Naive B cell (primary cell): ENCODE measurements at regions not wholly inside any gene's neighbourhood (a gene's known extent, or its start where the extent isn't known, plus 50 kb on each side); places are given as distances from the start of the nearest gene placed in this dataset.
A peak's percentile ranks its signal among the peaks of the same experiment; 100 is the strongest.

Experiments used
- ATAC-seq, 2 donors: fragments of 150-1000 bp; cut with Tn5 transposase; 2 replicates each; pipeline ENCODE4 v1.10.0; 2021; ENCODE audit warnings: low read depth in 2 of 2, mild to moderate bottlenecking in 2 of 2, moderate library complexity in 2 of 2
- DNase-seq: peaks from one replicate; pipeline ENCODE4 v3.0.0; 2022
- H3K27ac Mint-ChIP-seq, 6 donors: one replicate each; pipeline ENCODE4 v1.8.0; 2020 to 2022; ENCODE audit warnings: mild to moderate bottlenecking in 6 of 6, mixed read lengths in 6 of 6, moderate library complexity in 5 of 6, inconsistent platforms in 2 of 6
- H3K27me3 Mint-ChIP-seq, 3 donors: one replicate each; pipeline ENCODE4 v1.8.0; 2021 to 2022; ENCODE audit warnings: mixed read lengths in 3 of 3, mild to moderate bottlenecking in 1 of 3
- H3K36me3 Mint-ChIP-seq, 2 donors: one replicate each; pipeline ENCODE4 v1.8.0; 2020 to 2022; ENCODE audit warnings: mixed read lengths in 2 of 2, inconsistent platforms in 1 of 2, mild to moderate bottlenecking in 1 of 2
- H3K4me1 Mint-ChIP-seq, 3 donors: one replicate each; pipeline ENCODE4 v1.8.0; 2020 to 2022; ENCODE audit warnings: mixed read lengths in 3 of 3, inconsistent platforms in 1 of 3, mild to moderate bottlenecking in 1 of 3, moderate library complexity in 1 of 3
- H3K4me3 Mint-ChIP-seq, 8 donors: one replicate each; pipeline ENCODE4 v1.8.0; 2020 to 2022; ENCODE audit warnings: mild to moderate bottlenecking in 8 of 8, mixed read lengths in 8 of 8, moderate library complexity in 8 of 8, inconsistent platforms in 2 of 8
- H3K9me3 Mint-ChIP-seq, 7 donors: one replicate each; pipeline ENCODE4 v1.8.0; 2020 to 2022; ENCODE audit warnings: mixed read lengths in 7 of 7, mild to moderate bottlenecking in 5 of 7, inconsistent platforms in 2 of 7, moderate library complexity in 1 of 7

- H3K27me3 Mint-ChIP-seq: no peaks in the 10 kb centered on the region
- no peaks in the 10 kb centered on the region for H3K9me3 Mint-ChIP-seq
- H3K27ac Mint-ChIP-seq: no peak overlapping the region
- H3K4me3 Mint-ChIP-seq: no peak overlapping the region
- no peak for DNase-seq
- no peaks in the 10 kb centered on the region for H3K4me1 Mint-ChIP-seq
- H3K36me3 Mint-ChIP-seq: no peaks in the 10 kb centered on the region
- no peak for ATAC-seq
Observed at GRCh38 chr6:120908767-120909166, 425.5 kb downstream of the TBC1D32 start.

GRCh38 chr6:120903836-120904235 lies 430.4 kb downstream of the TBC1D32 start:
- DNase-seq (no peak), ATAC-seq (no peak)
- Mint-ChIP-seq H3K4me3 (no peak overlapping the region), H3K36me3 (no peaks in the 10 kb centered on the region), H3K4me1 (peaks cover 5 to 10% (median 6%) of the 10 kb centered on the region in 3 donors), H3K27ac (peak overlapping the region in 1 of 6 donors; percentile 24), H3K9me3 (no peaks in the 10 kb centered on the region), H3K27me3 (no peaks in the 10 kb centered on the region)

- ATAC-seq (peak; percentile 40 to 42), DNase-seq (no peak)
- peaks cover 0 to 4% of the 10 kb centered on the region in 2 donors for H3K36me3 Mint-ChIP-seq
- no peaks in the 10 kb centered on the region for H3K27me3 Mint-ChIP-seq
- H3K4me3 Mint-ChIP-seq: no peak overlapping the region
- H3K4me1 Mint-ChIP-seq: peaks cover 5 to 10% (median 6%) of the 10 kb centered on the region in 3 donors
- H3K9me3 Mint-ChIP-seq: peaks cover 0 to 4% (median 0%) of the 10 kb centered on the region in 7 donors
- no peak overlapping the region for H3K27ac Mint-ChIP-seq
Observed at GRCh38 chr6:120899932-120900331, 434.3 kb downstream of the TBC1D32 start.

- DNase-seq (no peak), ATAC-seq (no peak)
- Mint-ChIP-seq H3K4me3 (no peak overlapping the region), H3K9me3 (peaks cover 11 to 32% (median 22%) of the 10 kb centered on the region in 7 donors), H3K36me3 (peaks cover 13 to 14% of the 10 kb centered on the region in 2 donors), H3K27me3 (peaks cover 0 to 12% (median 5%) of the 10 kb centered on the region in 3 donors), H3K27ac (peak overlapping the region in 1 of 6 donors; percentile 30), H3K4me1 (no peaks in the 10 kb centered on the region)
Observed at GRCh38 chr6:120894077-120894476, 440.2 kb downstream of the TBC1D32 start.

GRCh38 chr6:120876931-120877330 lies 457.3 kb downstream of the TBC1D32 start:
- ATAC-seq (no peak), DNase-seq (no peak)
- Mint-ChIP-seq H3K27ac (peak overlapping the region in 3 of 6 donors; percentile 4 to 88 (median 71)), H3K4me1 (peaks cover 9 to 32% (median 22%) of the 10 kb centered on the region in 3 donors), H3K36me3 (no peaks in the 10 kb centered on the region), H3K9me3 (peaks cover 0 to 5% (median 0%) of the 10 kb centered on the region in 7 donors), H3K4me3 (peak overlapping the region in 3 of 8 donors; percentile 17 to 36 (median 23)), H3K27me3 (no peaks in the 10 kb centered on the region)

GRCh38 chr6:120876424-120876823 lies 457.9 kb downstream of the TBC1D32 start:
- peak overlapping the region in 4 of 8 donors; percentile 23 to 62 (median 36) for H3K4me3 Mint-ChIP-seq
- H3K4me1 Mint-ChIP-seq: peaks cover 9 to 32% (median 22%) of the 10 kb centered on the region in 3 donors
- H3K36me3 Mint-ChIP-seq: no peaks in the 10 kb centered on the region
- H3K9me3 Mint-ChIP-seq: peaks cover 0 to 5% (median 0%) of the 10 kb centered on the region in 7 donors
- no peaks in the 10 kb centered on the region for H3K27me3 Mint-ChIP-seq
- ATAC-seq (peak; percentile 52 to 56), DNase-seq (no peak)
- peak overlapping the region; percentile 10 to 91 (median 70) for H3K27ac Mint-ChIP-seq

- Mint-ChIP-seq H3K4me3 (peak overlapping the region in 6 of 8 donors; percentile 7 to 74 (median 51)), H3K9me3 (peaks cover 0 to 5% (median 0%) of the 10 kb centered on the region in 7 donors), H3K27ac (peak overlapping the region; percentile 10 to 91 (median 70)), H3K4me1 (peaks cover 9 to 32% (median 22%) of the 10 kb centered on the region in 3 donors), H3K36me3 (no peaks in the 10 kb centered on the region), H3K27me3 (no peaks in the 10 kb centered on the region)
- DNase-seq (peak; percentile 16), ATAC-seq (peak; percentile 84)
Observed at GRCh38 chr6:120875900-120876299, 458.4 kb downstream of the TBC1D32 start.

- no peak for DNase-seq
- peaks cover 9 to 32% (median 22%) of the 10 kb centered on the region in 3 donors for H3K4me1 Mint-ChIP-seq
- no peak overlapping the region for H3K27ac Mint-ChIP-seq
- H3K4me3 Mint-ChIP-seq: no peak overlapping the region
- H3K27me3 Mint-ChIP-seq: no peaks in the 10 kb centered on the region
- peaks cover 0 to 5% (median 0%) of the 10 kb centered on the region in 7 donors for H3K9me3 Mint-ChIP-seq
- H3K36me3 Mint-ChIP-seq: no peaks in the 10 kb centered on the region
- no peak for ATAC-seq
Observed at GRCh38 chr6:120874422-120874821, 459.9 kb downstream of the TBC1D32 start.

- no peaks in the 10 kb centered on the region for H3K36me3 Mint-ChIP-seq
- H3K27ac Mint-ChIP-seq: no peak overlapping the region
- DNase-seq (no peak), ATAC-seq (no peak)
- no peaks in the 10 kb centered on the region for H3K27me3 Mint-ChIP-seq
- H3K4me3 Mint-ChIP-seq: no peak overlapping the region
- H3K9me3 Mint-ChIP-seq: peaks cover 0 to 5% (median 0%) of the 10 kb centered on the region in 7 donors
- H3K4me1 Mint-ChIP-seq: peaks cover 9 to 32% (median 22%) of the 10 kb centered on the region in 3 donors
Observed at GRCh38 chr6:120873125-120873865, 461.0 kb downstream of the TBC1D32 start.

- Mint-ChIP-seq H3K4me3 (no peak overlapping the region), H3K4me1 (peaks cover 4 to 25% (median 16%) of the 10 kb centered on the region in 3 donors), H3K9me3 (peaks cover 0 to 2% (median 0%) of the 10 kb centered on the region in 7 donors), H3K36me3 (no peaks in the 10 kb centered on the region), H3K27ac (no peak overlapping the region), H3K27me3 (no peaks in the 10 kb centered on the region)
- DNase-seq (no peak), ATAC-seq (no peak)
Observed at GRCh38 chr6:120872262-120872578, 462.1 kb downstream of the TBC1D32 start.

GRCh38 chr6:120871416-120872261 lies 462.6 kb downstream of the TBC1D32 start:
- no peak for ATAC-seq
- H3K27me3 Mint-ChIP-seq: no peaks in the 10 kb centered on the region
- no peaks in the 10 kb centered on the region for H3K36me3 Mint-ChIP-seq
- no peak overlapping the region for H3K27ac Mint-ChIP-seq
- H3K9me3 Mint-ChIP-seq: peaks cover 0 to 2% (median 0%) of the 10 kb centered on the region in 7 donors
- H3K4me1 Mint-ChIP-seq: peaks cover 4 to 19% (median 13%) of the 10 kb centered on the region in 3 donors
- no peak overlapping the region for H3K4me3 Mint-ChIP-seq
- no peak for DNase-seq

- H3K4me3 Mint-ChIP-seq: no peak overlapping the region
- H3K27ac Mint-ChIP-seq: no peak overlapping the region
- peaks cover 0 to 3% (median 0%) of the 10 kb centered on the region in 7 donors for H3K9me3 Mint-ChIP-seq
- ATAC-seq (no peak), DNase-seq (no peak)
- H3K36me3 Mint-ChIP-seq: no peaks in the 10 kb centered on the region
- H3K27me3 Mint-ChIP-seq: peaks cover 0 to 4% (median 0%) of the 10 kb centered on the region in 3 donors
- peaks cover 0 to 6% (median 3%) of the 10 kb centered on the region in 3 donors for H3K4me1 Mint-ChIP-seq
Observed at GRCh38 chr6:120869397-120869796, 464.9 kb downstream of the TBC1D32 start.

GRCh38 chr6:120857422-120857821 lies 476.9 kb downstream of the TBC1D32 start:
- no peaks in the 10 kb centered on the region for H3K27me3 Mint-ChIP-seq
- no peaks in the 10 kb centered on the region for H3K4me1 Mint-ChIP-seq
- H3K4me3 Mint-ChIP-seq: no peak overlapping the region
- H3K36me3 Mint-ChIP-seq: no peaks in the 10 kb centered on the region
- peaks cover 0 to 6% (median 0%) of the 10 kb centered on the region in 7 donors for H3K9me3 Mint-ChIP-seq
- DNase-seq: no peak
- no peak overlapping the region for H3K27ac Mint-ChIP-seq
- no peak for ATAC-seq
